Lung microvascular endothelial cell (primary cell): ENCODE measurements at regions not wholly inside any gene's neighbourhood (a gene's known extent, or its start where the extent isn't known, plus 50 kb on each side); places are given as distances from the start of the nearest gene placed in this dataset.
A peak's percentile ranks its signal among the peaks of the same experiment; 100 is the strongest.

Source experiments
- DNase-seq, 2 donors: peaks; one replicate each; pipeline versions ENCODE4 v3.0.0 to v3.0.0-alpha.2; 2010; ENCODE audit warnings: low read depth in 2 of 2

GRCh38 chr10:64070241-64070640, 549.0 kb downstream of the REEP3 start:
- DNase-seq, result no peak

GRCh38 chr10:64071218-64071617, 550.0 kb downstream of the REEP3 start:
- no peak for DNase-seq

- DNase-seq, result no peak
Observed at GRCh38 chr10:64075604-64076003, 554.4 kb downstream of the REEP3 start.

- DNase-seq, result no peak
Observed at GRCh38 chr10:64076322-64076940, 555.2 kb downstream of the REEP3 start.

- DNase-seq, result no peak
Observed at GRCh38 chr10:64079341-64079740, 558.1 kb downstream of the REEP3 start.

GRCh38 chr10:64080071-64080470, 558.9 kb downstream of the REEP3 start:
- DNase-seq, result no peak

GRCh38 chr10:64081947-64082482, 560.8 kb downstream of the REEP3 start:
- no peak for DNase-seq

- no peak for DNase-seq
Observed at GRCh38 chr10:64086083-64086767, 565.0 kb downstream of the REEP3 start.

- no peak for DNase-seq
Observed at GRCh38 chr10:64089648-64090047, 568.4 kb downstream of the REEP3 start.

GRCh38 chr10:64090865-64091264, 569.7 kb downstream of the REEP3 start:
- no peak for DNase-seq

GRCh38 chr10:64091897-64092296, 570.7 kb downstream of the REEP3 start:
- no peak for DNase-seq

- DNase-seq, result no peak
Observed at GRCh38 chr10:64093304-64093703, 572.1 kb downstream of the REEP3 start.

GRCh38 chr10:64093946-64094535, 572.8 kb downstream of the REEP3 start:
- no peak for DNase-seq

- no peak for DNase-seq
Observed at GRCh38 chr10:64096941-64097340, 575.7 kb downstream of the REEP3 start.

GRCh38 chr10:64097391-64098122, 576.4 kb downstream of the REEP3 start:
- DNase-seq, result no peak

GRCh38 chr10:64098994-64099393, 577.8 kb downstream of the REEP3 start:
- no peak for DNase-seq

- peak in 1 of 2 donors; percentile 15 for DNase-seq
Observed at GRCh38 chr10:64101606-64102263, 580.5 kb downstream of the REEP3 start.

GRCh38 chr10:64102264-64102633, 581.0 kb downstream of the REEP3 start:
- DNase-seq, result no peak

GRCh38 chr10:64102916-64103315, 581.7 kb downstream of the REEP3 start:
- DNase-seq, result no peak

- DNase-seq, result peak in 1 of 2 donors; percentile 22
Observed at GRCh38 chr10:64103750-64104470, 582.7 kb downstream of the REEP3 start.

- DNase-seq, result no peak
Observed at GRCh38 chr10:64109926-64110495, 588.8 kb downstream of the REEP3 start.
